MM.1S (cell line): ENCODE measurements at regions not wholly inside any gene's neighbourhood (a gene's known extent, or its start where the extent isn't known, plus 50 kb on each side); places are given as distances from the start of the nearest gene placed in this dataset.

Experiments
- EZH2phosphoT487 ChIP-seq: fragments of 300-600 bp; sonication (generic); IDR thresholded peaks from 2 replicates; pipeline ENCODE4 v1.6.1; 2018; ENCODE audit warnings: antibody characterized with exemption, low read length
- TF ChIP-seq, protein P1 (sequence below): fragments of 300-600 bp; sonication (generic); IDR thresholded peaks from 2 replicates; pipeline ENCODE4 v1.5.1; 2016; ENCODE audit warnings: antibody characterized with exemption, low read length, mixed read lengths

DNA sequence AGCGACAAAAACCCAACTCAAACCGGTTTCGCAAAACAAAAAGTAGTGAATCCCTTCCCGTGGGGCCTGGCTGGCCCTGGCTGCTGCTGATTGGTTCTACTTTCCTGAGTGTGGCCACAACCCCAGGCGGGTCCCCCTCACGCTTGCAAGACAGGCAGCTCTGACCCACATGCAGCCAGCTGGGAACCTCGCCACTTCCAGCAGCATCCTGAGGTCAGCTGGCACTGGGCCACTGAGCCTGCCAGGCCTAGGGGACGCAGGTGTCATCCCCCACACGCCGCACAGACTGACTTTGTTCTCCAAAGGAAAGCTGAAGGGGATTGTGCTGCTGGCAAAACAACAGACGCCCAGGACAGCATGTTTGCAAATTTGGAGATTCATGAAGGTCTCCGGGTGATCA, 111.1 kb downstream of the TPRA1 start:
- TF ChIP-seq, protein P1, sequence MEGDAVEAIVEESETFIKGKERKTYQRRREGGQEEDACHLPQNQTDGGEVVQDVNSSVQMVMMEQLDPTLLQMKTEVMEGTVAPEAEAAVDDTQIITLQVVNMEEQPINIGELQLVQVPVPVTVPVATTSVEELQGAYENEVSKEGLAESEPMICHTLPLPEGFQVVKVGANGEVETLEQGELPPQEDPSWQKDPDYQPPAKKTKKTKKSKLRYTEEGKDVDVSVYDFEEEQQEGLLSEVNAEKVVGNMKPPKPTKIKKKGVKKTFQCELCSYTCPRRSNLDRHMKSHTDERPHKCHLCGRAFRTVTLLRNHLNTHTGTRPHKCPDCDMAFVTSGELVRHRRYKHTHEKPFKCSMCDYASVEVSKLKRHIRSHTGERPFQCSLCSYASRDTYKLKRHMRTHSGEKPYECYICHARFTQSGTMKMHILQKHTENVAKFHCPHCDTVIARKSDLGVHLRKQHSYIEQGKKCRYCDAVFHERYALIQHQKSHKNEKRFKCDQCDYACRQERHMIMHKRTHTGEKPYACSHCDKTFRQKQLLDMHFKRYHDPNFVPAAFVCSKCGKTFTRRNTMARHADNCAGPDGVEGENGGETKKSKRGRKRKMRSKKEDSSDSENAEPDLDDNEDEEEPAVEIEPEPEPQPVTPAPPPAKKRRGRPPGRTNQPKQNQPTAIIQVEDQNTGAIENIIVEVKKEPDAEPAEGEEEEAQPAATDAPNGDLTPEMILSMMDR: no peak
- no peak for TF ChIP-seq EZH2phosphoT487
